ENCODE measurements at regions not wholly inside any gene's neighbourhood (a gene's known extent, or its start where the extent isn't known, plus 50 kb on each side); places are given as distances from the start of the nearest gene placed in this dataset.

DNA sequence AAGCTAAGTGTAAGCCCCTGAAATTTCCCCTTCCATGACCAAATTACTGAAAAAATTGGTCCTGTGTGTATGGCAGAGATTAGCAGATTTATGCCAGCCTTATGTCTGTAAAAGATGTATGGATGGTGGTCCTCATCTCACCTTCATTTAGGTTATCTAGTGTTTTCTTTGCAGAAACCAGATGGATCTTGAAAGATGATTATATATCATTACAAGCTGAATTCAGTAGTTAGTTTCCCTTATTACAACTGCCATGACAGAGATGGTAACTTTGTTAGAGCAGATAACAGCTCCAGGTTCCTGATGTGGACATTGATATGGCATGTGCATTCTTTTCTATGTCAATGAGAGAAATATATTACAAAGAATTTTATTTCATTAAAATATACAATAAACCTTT is 1403.2 kb upstream of the CDH6 start:
- DNase-seq, result no peak

- no peak for DNase-seq
Measured at GRCh38 chr5:29780401-29780800, 1413.1 kb upstream of the CDH6 start.

- no peak for DNase-seq
Measured at GRCh38 chr5:29779141-29779540, 1414.3 kb upstream of the CDH6 start.

GRCh38 chr5:29777373-29777772 is 1416.1 kb upstream of the CDH6 start:
- DNase-seq, result no peak

- no peak for DNase-seq
Measured at GRCh38 chr5:29770936-29771335, 1422.5 kb upstream of the CDH6 start.

GRCh38 chr5:29769474-29769873 is 1424.0 kb upstream of the CDH6 start:
- DNase-seq, result no peak

DNA sequence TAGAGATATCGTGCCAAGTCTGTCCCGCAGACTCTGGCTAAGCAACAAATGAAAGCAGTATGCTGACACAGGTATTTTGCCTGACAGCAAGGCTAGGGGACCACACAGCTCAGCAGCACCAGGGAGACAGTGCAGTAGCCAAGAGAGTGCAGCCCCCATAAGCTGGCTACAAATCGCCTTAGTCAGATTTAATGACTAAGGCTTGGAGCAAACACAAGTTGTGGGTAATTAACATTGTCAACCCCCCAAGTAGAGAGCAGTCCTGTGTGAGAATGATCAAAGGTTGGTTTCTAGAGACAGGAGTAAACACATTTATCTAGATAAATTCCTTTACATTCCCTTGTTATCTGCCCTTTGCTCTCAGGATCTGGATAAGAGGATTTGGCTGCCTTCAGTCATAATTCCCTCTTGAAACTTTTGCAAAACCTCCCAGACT is 1434.5 kb upstream of the CDH6 start:
- DNase-seq, result no peak

DNA sequence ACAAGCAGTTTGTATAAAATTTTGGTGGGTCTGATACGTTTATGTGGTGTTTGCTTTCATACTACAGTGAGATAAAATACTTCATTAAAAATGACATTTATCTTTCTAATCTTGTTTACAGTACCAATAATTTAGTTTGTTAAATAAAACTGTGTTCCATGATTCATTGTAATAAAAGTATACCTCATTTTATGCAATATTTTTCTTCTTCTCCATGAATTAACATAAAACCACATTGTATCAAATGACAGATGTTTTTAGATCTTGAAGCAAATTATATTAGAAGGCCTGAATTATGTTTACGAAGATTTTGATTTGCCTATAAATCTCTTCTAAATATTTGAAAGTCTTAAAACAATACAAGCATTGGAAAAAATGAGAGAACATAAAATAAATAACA is 1443.0 kb upstream of the CDH6 start:
- DNase-seq, result no peak

DNA sequence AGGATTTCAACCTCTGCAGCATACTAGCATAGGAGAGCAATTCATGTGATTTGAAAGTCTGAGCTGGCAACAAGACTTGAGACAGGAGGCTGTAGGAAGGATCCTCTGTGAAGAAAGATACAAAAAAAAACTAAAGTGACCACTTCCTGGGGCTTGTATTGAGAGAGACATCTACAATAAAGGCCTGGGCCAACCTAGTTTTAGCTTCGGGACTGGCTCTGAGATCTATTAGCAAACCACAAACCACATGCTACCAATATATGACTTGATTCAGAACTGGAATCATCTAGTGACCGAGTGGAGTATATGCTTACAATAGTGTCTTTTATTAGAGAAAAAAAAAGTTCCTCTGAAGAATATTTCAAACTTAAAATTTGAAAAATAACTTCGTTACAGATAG is 1448.9 kb upstream of the CDH6 start:
- DNase-seq, result no peak

DNA sequence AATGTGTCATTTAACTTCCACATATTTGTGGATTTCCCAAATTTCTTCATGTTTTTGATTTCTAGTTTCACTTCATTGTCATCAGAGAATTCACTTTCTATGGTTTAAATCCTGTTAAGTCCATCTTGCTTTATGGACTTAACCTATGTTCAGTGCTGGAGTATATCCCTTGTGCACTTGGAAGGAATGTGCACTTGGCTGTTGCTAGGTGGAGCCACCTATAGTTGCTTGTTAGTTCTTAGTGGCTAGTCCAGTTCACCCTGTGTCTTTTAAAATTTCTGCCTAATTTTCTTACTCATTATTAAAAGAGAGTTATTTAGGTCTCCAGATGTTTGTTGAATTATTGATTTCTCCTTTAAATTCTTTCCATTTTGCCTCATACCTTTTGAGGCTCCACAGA is 1472.5 kb upstream of the CDH6 start:
- no peak for DNase-seq

- no peak for DNase-seq
Measured at GRCh38 chr5:29719171-29719570, 1474.3 kb upstream of the CDH6 start.

DNA sequence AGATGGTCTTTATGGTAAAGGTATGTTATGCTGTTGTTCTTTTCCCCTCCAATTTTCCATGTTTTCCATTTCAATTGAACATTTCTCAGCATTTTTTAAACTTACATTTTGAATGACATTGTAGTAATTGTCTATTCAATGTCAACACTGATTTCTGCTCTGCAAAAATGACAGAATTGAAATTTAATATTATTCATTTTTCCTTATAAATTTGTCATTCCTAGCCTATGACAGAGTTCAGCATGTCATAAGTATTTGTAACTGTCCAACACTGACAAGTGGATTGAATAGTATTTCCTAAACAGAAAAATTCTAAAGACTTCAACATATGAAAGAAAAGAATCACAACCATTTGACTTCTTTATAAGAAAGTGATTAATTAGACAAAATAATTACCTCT is 1478.3 kb upstream of the CDH6 start:
- no peak for DNase-seq

- no peak for DNase-seq
Measured at GRCh38 chr5:29702875-29703274, 1490.6 kb upstream of the CDH6 start.

DNA sequence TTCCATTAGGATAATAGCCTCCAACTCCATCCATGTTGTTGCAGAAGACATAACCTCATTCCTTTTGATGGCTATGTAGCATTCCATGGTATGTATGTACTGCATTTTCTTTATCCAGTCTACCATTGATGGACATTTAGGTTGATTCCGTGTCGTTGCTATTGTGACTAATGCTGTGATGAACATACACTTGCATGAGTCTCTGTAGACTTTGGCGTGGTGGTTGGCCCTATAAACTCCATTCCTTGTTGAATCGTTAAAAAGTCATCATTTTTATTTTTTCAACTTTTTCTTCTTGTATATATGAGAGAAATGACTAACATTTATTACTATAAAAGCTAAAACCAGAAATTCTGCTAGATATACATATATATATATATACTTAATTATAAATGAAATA is 1491.9 kb upstream of the CDH6 start:
- no peak for DNase-seq

GRCh38 chr5:29697785-29698414 is 1495.6 kb upstream of the CDH6 start:
- no peak for DNase-seq

- DNase-seq, result no peak
Measured at GRCh38 chr5:29697278-29697677, 1496.2 kb upstream of the CDH6 start.

DNA sequence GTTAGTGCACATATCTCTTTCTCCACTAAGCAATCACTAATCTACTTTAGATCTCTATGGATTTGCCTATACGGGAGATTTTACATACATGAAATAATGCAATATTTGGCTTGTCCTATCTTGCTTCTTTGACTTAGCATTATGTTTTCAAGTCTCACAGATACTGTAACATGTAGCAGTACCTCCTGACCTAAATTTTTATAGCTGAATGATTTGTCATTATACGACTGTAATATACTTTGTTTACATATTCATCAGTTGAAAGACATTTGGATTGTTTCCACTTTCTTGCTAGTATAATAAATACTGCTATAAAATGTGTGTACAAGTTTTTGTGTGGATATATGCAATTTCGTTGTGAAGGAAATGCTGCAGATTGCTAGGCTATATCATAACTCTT is 1520.8 kb upstream of the CDH6 start:
- DNase-seq, result no peak

DNA sequence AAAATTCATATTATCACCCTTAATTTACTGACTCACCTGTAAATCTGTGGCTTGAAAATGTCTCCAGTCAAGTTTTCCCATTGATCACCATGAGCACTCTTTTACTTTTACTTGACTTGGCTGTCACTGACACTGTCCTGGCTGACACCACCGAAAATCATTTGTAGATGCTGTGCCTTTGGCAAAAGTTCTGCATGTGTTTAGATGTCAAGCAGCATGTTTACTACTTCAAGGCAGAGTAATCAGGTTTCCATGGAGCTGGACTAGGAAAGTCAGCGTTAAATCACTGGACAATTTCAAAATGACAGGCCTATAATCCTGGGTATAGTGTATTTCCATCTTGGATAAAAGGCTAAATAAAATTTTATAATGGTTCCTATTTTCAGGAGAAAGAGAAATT is 1530.6 kb upstream of the CDH6 start:
- DNase-seq, result no peak

DNA sequence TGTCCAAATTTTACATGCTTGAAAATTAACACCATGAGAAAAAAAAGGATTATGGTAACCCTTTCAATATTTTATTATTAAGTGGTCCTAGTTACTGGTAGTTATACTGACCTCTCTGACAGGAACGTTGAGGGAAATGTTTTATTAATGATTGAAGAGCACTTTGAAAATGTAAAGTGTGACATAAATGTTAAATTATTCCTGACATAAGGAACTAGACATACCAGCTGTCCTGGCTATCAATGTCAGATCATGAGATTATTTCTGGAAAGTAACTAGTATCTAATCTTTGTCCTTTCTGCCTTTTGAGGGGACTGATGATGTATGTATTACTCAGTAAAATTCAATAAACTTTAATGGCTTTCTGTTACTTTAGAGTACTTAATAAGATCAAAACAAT is 1538.5 kb upstream of the CDH6 start:
- DNase-seq, result no peak

GRCh38 chr5:29649321-29649720 is 1544.2 kb upstream of the CDH6 start:
- DNase-seq, result no peak

- no peak for DNase-seq
Measured at GRCh38 chr5:29642601-29643000, 1550.9 kb upstream of the CDH6 start.

- no peak for DNase-seq
Measured at GRCh38 chr5:29614206-29614605, 1579.3 kb upstream of the CDH6 start.

GRCh38 chr5:29588236-29588635 is 1605.2 kb upstream of the CDH6 start:
- no peak for DNase-seq

- no peak for DNase-seq
Measured at GRCh38 chr5:29587832-29588231, 1605.7 kb upstream of the CDH6 start.

DNA sequence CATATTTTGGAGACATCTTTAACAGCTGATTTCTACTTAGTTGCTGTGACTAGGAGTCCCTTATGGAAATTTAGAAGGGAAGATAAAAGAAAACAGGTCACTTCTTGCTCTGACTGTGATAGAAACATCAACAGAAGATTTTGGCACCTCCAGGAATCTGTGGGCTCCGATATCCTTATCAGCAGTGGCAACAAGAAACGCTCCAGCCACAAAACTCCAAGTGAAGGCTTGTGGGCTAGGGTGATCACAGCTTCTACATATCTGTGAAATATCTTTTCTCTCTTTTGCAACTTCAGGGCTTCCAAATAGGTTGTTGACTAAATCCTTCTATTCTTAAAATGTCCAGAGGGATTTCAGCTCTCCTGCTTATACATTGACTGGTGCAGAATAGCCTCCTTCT is 1625.5 kb upstream of the CDH6 start:
- DNase-seq, result no peak

GRCh38 chr5:29561564-29561963 is 1631.9 kb upstream of the CDH6 start:
- no peak for DNase-seq
